KOPT-K1 (cell line): ENCODE measurements at regions not wholly inside any gene's neighbourhood (a gene's known extent, or its start where the extent isn't known, plus 50 kb on each side); places are given as distances from the start of the nearest gene placed in this dataset.
"Not testable (repeated sequence)": the region's sequence is repeated elsewhere in the genome, so short reads cannot be mapped to it uniquely, and the experiment has no call there.

Source experiments
- H3K27ac ChIP-seq: fragments of 200-600 bp; sonication (generic); 2 replicates; pipeline ENCODE4 v1.5.1; 2016; ENCODE audit warnings: antibody characterized with exemption, mild to moderate bottlenecking, low read depth, low read length; ENCODE audit not compliant: poor library complexity, severe bottlenecking
- H3K36me3 ChIP-seq: fragments of 200-600 bp; sonication (generic); 2 replicates; pipeline ENCODE4 v1.5.1; 2017; ENCODE audit warnings: antibody characterized with exemption, mild to moderate bottlenecking, low read length, moderate library complexity; ENCODE audit not compliant: insufficient read depth
- H3K9me3 ChIP-seq: fragments of 200-600 bp; sonication (generic); 2 replicates; pipeline ENCODE4 v1.5.1; 2017; ENCODE audit warnings: antibody characterized with exemption, low read length, mild to moderate bottlenecking; ENCODE audit not compliant: insufficient read depth, poor library complexity, severe bottlenecking

- Histone ChIP-seq H3K36me3 (no peaks in the 10 kb centered on the region), H3K9me3 (no peaks in the 10 kb centered on the region), H3K27ac (no peak overlapping the region)
These were observed 552.2 kb downstream of the ZNF608 start for GRCh38 chr5:124194282-124194681.

DNA sequence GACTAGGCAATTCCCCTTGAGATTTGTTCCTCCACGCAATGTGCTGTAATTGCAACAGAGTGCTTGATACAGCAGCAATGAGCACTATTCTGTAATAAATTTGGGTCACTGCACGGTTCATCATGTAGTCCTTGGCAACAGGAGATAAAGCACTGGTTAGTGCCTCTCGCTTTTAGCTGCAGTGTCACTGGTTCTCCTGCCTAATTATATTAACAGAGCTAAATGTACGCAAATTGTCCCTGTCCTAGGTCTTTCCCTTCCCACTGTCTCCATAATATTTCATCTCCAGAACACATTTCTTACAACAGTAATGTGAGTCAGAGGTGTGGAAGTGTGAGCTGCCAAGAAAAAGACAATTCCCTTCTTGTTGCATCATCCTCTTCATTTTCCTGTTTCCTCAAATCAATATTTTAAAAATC lies 553.1 kb downstream of the ZNF608 start:
- H3K27ac ChIP-seq, result no peak overlapping the region
- H3K9me3 ChIP-seq, result no peaks in the 10 kb centered on the region
- no peaks in the 10 kb centered on the region for H3K36me3 ChIP-seq

- no peaks in the 10 kb centered on the region for H3K36me3 ChIP-seq
- H3K9me3 ChIP-seq, result no peaks in the 10 kb centered on the region
- no peak overlapping the region for H3K27ac ChIP-seq
These were observed 553.7 kb downstream of the ZNF608 start for GRCh38 chr5:124192716-124193115.

DNA sequence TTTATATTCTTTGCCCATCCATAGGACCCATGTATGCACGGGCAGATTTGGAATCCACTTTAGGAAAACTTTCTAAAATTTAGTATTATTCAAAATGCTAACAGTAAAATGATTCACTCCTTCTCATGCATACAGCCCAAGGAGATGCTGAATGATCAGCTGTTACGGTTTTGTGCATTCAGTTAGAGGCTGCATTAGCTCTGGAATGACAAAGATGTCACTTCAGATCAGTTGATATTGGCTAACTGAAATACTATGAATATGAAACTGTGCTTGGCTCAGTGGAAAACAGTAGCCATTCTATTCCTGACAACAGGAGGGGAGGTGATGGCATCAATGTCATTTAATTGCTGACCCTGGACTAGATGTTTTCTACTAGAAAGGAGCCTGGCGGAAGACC lies 560.7 kb downstream of the ZNF608 start:
- H3K36me3 ChIP-seq, result no peaks in the 10 kb centered on the region
- H3K27ac ChIP-seq, result no peak overlapping the region
- H3K9me3 ChIP-seq, result no peaks in the 10 kb centered on the region

GRCh38 chr5:124182133-124182532 lies 564.3 kb downstream of the ZNF608 start:
- Histone ChIP-seq H3K9me3 (no peaks in the 10 kb centered on the region), H3K36me3 (no peaks in the 10 kb centered on the region), H3K27ac (no peak overlapping the region)

DNA sequence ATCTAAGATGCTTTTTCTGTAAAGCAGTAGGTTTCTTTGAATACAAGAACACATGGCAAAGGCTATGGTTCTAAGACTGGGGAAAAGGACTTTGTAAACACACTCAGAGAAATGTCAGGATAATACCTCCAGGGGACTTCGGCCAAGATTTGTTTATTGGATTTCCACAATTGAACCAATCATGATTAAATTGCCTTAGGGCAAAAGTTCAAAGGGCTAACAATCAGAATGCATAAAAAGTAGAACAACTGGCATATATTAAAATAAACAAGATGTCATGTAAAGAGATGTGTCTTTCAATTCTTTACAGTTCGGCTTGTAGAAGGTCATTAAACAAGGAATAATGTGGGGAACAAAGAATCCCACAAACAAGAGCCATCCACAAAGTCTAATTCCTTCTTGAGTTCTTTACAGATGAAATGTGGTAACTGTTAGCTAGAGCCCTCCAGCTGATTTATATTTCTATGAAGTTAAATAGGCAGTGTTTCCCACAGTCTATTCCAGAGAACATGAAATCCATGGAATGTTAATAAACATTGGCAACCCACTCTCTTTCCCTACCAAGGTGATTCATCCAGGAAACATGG lies 565.5 kb downstream of the ZNF608 start:
- Histone ChIP-seq H3K9me3 (no peaks in the 10 kb centered on the region), H3K27ac (no peak overlapping the region), H3K36me3 (no peaks in the 10 kb centered on the region)

DNA sequence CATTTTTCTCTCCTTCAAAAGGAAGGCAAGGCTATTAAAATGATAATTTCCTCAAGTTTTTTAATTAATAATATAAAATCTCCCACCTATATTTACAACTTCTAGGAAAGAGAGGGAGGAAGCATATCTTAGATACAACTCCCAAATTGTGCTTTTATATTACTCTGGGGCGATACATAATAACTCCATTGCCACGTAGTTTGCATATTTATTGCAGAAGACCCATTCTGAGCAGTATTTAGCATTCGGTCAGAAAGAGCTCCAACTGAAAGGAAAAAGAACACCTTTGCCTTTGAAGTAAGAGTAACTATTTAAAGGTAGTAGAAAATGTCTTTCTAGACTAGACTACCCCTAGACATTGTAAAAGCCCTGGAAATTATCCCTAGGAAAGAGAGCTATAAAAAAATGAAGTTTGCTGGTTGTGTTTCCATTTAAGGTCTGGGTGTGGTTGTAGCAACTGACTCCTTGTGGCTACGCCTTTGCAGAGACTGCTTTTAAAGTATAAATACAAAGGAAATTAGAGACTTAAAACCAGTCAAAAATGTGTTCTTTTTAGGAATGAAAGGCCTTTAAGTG lies 566.1 kb downstream of the ZNF608 start:
- Histone ChIP-seq H3K27ac (no peak overlapping the region), H3K36me3 (no peaks in the 10 kb centered on the region), H3K9me3 (no peaks in the 10 kb centered on the region)

DNA sequence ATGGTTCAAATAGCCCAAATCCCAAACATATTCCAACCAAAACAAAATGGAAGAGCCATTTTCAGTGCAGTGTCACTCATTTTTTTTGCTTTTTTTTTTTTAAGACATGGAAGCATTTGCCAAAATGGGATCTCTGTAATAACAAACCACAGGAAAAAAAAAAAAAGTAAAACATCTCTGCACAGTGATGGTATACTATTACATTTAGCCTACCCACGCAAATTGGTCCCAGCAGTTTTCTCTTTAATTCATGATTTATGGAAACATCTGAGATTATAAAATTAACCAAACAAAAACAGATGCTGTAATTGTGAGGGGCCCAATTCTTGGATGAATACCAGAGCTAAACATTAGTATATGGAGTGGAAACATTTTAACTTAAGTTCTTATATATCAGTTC lies 566.6 kb downstream of the ZNF608 start:
- no peak overlapping the region for H3K27ac ChIP-seq

GRCh38 chr5:124178050-124178449 lies 568.4 kb downstream of the ZNF608 start:
- no peak overlapping the region for H3K27ac ChIP-seq
- H3K9me3 ChIP-seq, result no peaks in the 10 kb centered on the region
- H3K36me3 ChIP-seq, result no peaks in the 10 kb centered on the region

More for the DNA sequence above, 566.6 kb downstream of the ZNF608 start:
- no peaks in the 10 kb centered on the region for H3K9me3 ChIP-seq
- no peaks in the 10 kb centered on the region for H3K36me3 ChIP-seq

DNA sequence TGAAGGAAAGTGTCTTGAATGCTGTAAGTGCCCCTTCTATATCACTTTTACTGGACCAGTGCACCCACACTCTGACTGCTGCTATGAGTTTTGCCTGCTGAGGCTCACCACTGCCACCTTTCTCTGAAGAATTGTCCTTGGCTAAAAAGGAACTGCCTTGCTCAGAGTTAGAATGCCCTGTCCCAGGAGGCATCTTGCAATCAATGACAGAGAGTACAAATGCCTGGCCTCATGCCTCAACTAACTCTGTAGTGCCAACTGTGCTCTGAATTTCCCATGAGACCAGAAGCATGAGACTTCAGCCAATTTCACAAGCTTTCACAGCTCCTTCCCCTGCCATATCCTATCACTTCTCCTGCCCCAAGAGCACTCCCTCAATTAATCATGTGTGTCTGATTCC lies 569.7 kb downstream of the ZNF608 start:
- Histone ChIP-seq H3K36me3 (no peaks in the 10 kb centered on the region), H3K27ac (no peak overlapping the region), H3K9me3 (no peaks in the 10 kb centered on the region)

- Histone ChIP-seq H3K36me3 (no peaks in the 10 kb centered on the region), H3K27ac (no peak overlapping the region), H3K9me3 (no peaks in the 10 kb centered on the region)
These were observed 573.1 kb downstream of the ZNF608 start for GRCh38 chr5:124173386-124173785.

- Histone ChIP-seq H3K36me3 (no peaks in the 10 kb centered on the region), H3K9me3 (no peaks in the 10 kb centered on the region), H3K27ac (no peak overlapping the region)
These were observed 573.9 kb downstream of the ZNF608 start for GRCh38 chr5:124172389-124173003.

DNA sequence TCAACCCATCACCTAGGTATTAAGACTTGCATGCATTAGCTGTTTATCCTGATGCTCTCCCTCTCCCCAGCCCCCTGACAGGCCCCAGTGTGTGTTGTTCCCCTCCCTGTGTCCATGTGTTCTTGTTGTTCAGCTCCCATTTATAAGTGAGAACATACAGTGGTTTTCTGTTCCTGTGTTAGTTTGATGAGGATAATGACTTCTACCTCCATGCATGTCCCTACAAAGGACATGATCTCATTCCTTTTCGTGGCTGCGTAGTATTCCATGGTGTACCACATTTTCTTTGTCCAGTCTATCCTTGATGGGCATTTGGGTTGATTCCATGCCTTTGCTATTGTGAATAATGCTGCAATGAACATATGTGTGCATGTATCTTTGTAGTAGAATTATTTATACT lies 578.3 kb downstream of the ZNF608 start:
- H3K9me3 ChIP-seq, H3K27ac ChIP-seq, H3K36me3 ChIP-seq: not testable (repeated sequence)

DNA sequence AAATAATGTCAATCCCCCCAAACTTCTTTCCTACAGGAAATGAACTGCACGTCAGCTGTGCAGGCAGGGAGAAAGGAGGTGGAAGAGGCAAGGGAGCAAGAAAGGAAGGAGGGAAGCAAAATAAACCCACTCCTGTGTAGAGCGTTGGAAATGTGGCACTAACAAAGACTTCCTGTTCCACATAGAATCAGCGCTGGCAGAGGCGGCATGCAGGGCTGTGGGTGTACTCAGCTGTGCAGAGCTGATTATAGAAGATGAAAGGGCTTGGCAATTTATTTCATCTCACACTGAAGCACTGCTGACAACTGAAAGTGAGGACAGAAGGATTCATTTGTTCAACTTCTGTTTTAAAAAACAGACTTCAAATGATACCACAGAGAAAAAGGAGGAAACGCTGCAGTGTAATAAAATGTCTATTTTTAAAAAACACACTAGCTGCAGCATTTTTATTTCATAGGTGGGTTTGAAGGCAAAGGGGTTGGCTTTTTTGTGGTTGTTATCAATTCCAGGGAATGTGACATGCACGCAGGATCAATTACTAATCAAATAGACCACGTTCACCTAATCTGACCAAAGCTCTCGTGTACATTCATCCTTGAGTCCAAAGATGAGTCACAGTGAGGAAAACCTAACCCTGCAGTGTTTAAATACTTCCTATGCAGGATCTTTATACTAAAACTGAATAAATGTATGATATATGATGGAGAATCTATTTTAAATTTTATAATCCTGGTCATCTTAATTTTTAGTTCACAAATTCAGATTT lies 583.5 kb downstream of the ZNF608 start:
- Histone ChIP-seq H3K9me3 (no peaks in the 10 kb centered on the region), H3K36me3 (no peaks in the 10 kb centered on the region), H3K27ac (peak overlapping the region; percentile 57)

GRCh38 chr5:124161266-124161665 lies 585.2 kb downstream of the ZNF608 start:
- H3K27ac ChIP-seq, result no peak overlapping the region
- H3K9me3 ChIP-seq, result no peaks in the 10 kb centered on the region

More at GRCh38 chr5:124161266-124161665, 585.2 kb downstream of the ZNF608 start:
- no peaks in the 10 kb centered on the region for H3K36me3 ChIP-seq
